SU-DHL-6 (cell line): ENCODE measurements at regions not wholly inside any gene's neighbourhood (a gene's known extent, or its start where the extent isn't known, plus 50 kb on each side); places are given as distances from the start of the nearest gene placed in this dataset.

Source experiments
- CTCF ChIP-seq: fragments of 200-600 bp; sonication (generic); IDR thresholded peaks from one replicate; pipeline ENCODE4 v1.5.1; 2017; ENCODE audit warnings: antibody characterized with exemption, mild to moderate bottlenecking, low read length, moderate library complexity; ENCODE audit not compliant: insufficient read depth, poor library complexity, severe bottlenecking
- EZH2phosphoT487 ChIP-seq: fragments of 200-600 bp; sonication (generic), shearing (Covaris generic); conservative IDR thresholded peaks from 2 replicates; pipeline ENCODE4 v1.6.1; 2018; ENCODE audit warnings: mild to moderate bottlenecking, antibody characterized with exemption, low read length, moderate library complexity, mixed read lengths

- TF ChIP-seq CTCF (no peak), EZH2phosphoT487 (no peak)
Observed at GRCh38 chr18:30492552-30493129, 549.9 kb downstream of the DSC3 start.
